Endothelial cell of umbilical vein (primary cell): ENCODE measurements at regions not wholly inside any gene's neighbourhood (a gene's known extent, or its start where the extent isn't known, plus 50 kb on each side); places are given as distances from the start of the nearest gene placed in this dataset.
"Not testable (repeated sequence)": the region's sequence is repeated elsewhere in the genome, so short reads cannot be mapped to it uniquely, and the experiment has no call there.

Experiments used
- BruUV-seq: library from RNA; stranded (reverse); fragments of 400-500 nt; replicated peaks from 2 replicates; lab custom pipeline; 2021; lab: Mats Ljungman, UMichigan
- CTCF ChIA-PET: fragments of 300-600, 350-600 bp; sonication (Branson Sonifier 250); formaldehyde crosslinking; loops from one replicate; lab custom pipeline; 2021; ENCODE audit warnings: antibody characterized with exemption, inconsistent platforms; lab: Charles Lee
- POLR2A ChIA-PET: fragments of 300-600, 350-600 bp; sonication (Branson Sonifier 250); formaldehyde crosslinking; loops from one replicate; lab custom pipeline; 2021; ENCODE audit warnings: antibody characterized with exemption, inconsistent platforms; lab: Charles Lee
- DNase-seq: peaks from one replicate; pipeline ENCODE4 v3.0.0-alpha.2; 2011; ENCODE audit warnings: low read depth, low spot score
- FAIRE-seq: peaks from 2 replicates; lab custom pipeline; 2011; peaks lifted over from hg19 to GRCh38; lab: Jason Lieb, UNC
- H2AFZ ChIP-seq: 2 replicates; pipeline ENCODE4 v1.6.0; 2012; ENCODE audit warnings: low read depth, low read length, control low read depth, inconsistent platforms
- H3K27ac ChIP-seq: 2 replicates; pipeline ENCODE4 v1.5.1; 2011; ENCODE audit warnings: low read depth, mild to moderate bottlenecking, control low read depth, low read length, moderate library complexity; ENCODE audit not compliant: insufficient read depth
- H3K27me3 ChIP-seq, 2 experiments: 2 replicates each; pipeline versions ENCODE4 v1.6.0 to v1.6.1; 2011; ENCODE audit warnings: low read length in 2 of 2, mixed read lengths in 1 of 2; ENCODE audit not compliant: control insufficient read depth in 2 of 2, insufficient read depth in 2 of 2
- H3K36me3 ChIP-seq, 2 experiments: 2 replicates in 1 of 2; 3 replicates in 1 of 2; pipeline ENCODE4 v1.5.1; 2011; ENCODE audit warnings: low read length in 2 of 2, mild to moderate bottlenecking in 1 of 2, moderate library complexity in 1 of 2; ENCODE audit not compliant: control insufficient read depth in 2 of 2, insufficient read depth in 2 of 2; ENCODE audit errors: extremely low read depth in 1 of 2
- H3K4me1 ChIP-seq: 3 replicates; pipeline ENCODE4 v1.5.1; 2011; ENCODE audit warnings: mild to moderate bottlenecking, low read length; ENCODE audit not compliant: control insufficient read depth, insufficient read depth; ENCODE audit errors: extremely low read depth
- H3K4me2 ChIP-seq: 2 replicates; pipeline ENCODE4 v1.6.1; 2011; ENCODE audit warnings: low read length, control low read depth, mixed read lengths; ENCODE audit not compliant: insufficient read depth
- H3K4me3 ChIP-seq, 3 experiments: fragments of 200-600 bp in 1 of 3; sonication (generic), shearing (Covaris generic) in 1 of 3; replicated peaks in 1 of 3; 2 replicates each; pipeline ENCODE4 v1.5.1; 2011 to 2016; ENCODE audit warnings: control low read depth in 3 of 3, low read length in 3 of 3, mild to moderate bottlenecking in 2 of 3, inconsistent platforms in 1 of 3, low read depth in 1 of 3, moderate library complexity in 1 of 3; ENCODE audit not compliant: insufficient read depth in 1 of 3
- H3K79me2 ChIP-seq: 2 replicates; pipeline ENCODE4 v1.6.0; 2012; ENCODE audit warnings: low read length, inconsistent platforms; ENCODE audit not compliant: control insufficient read depth, insufficient read depth
- H3K9ac ChIP-seq: replicated peaks from 2 replicates; pipeline ENCODE3; 2011; ENCODE audit warnings: low read length, control low read depth; ENCODE audit not compliant: insufficient read depth; ENCODE audit errors: extremely low read depth
- H3K9me1 ChIP-seq: replicated peaks from 3 replicates; pipeline ENCODE4 v1.6.0; 2011; ENCODE audit warnings: mild to moderate bottlenecking, low read length; ENCODE audit not compliant: control insufficient read depth, insufficient read depth; ENCODE audit errors: extremely low read depth
- H3K9me3 ChIP-seq: replicated peaks from 2 replicates; pipeline ENCODE4 v1.5.1; 2012; ENCODE audit warnings: low read length, inconsistent platforms; ENCODE audit not compliant: control insufficient read depth, insufficient read depth
- H4K20me1 ChIP-seq: replicated peaks from 2 replicates; pipeline ENCODE3; 2011; ENCODE audit warnings: mild to moderate bottlenecking, low read length; ENCODE audit not compliant: control insufficient read depth, insufficient read depth; ENCODE audit errors: extremely low read depth
- EZH2 ChIP-seq: IDR thresholded peaks from 2 replicates; pipeline ENCODE4 v1.6.1; 2012; ENCODE audit warnings: borderline replicate concordance, low read depth, mild to moderate bottlenecking, moderate library complexity, low read length, inconsistent platforms; ENCODE audit not compliant: severe bottlenecking
- FOS ChIP-seq: IDR thresholded peaks from 2 replicates; pipeline ENCODE4 v1.6.1; 2011; ENCODE audit warnings: mild to moderate bottlenecking, low read length, moderate library complexity, borderline replicate concordance; ENCODE audit not compliant: insufficient read depth
- GATA2 ChIP-seq: IDR thresholded peaks from 2 replicates; pipeline ENCODE4 v1.7.0; 2011; ENCODE audit warnings: low read depth, mild to moderate bottlenecking, moderate library complexity, mixed read lengths, low read length; ENCODE audit not compliant: insufficient read length, insufficient read depth
- JUN ChIP-seq: IDR thresholded peaks from 2 replicates; pipeline ENCODE4 v1.6.1; 2011; ENCODE audit warnings: borderline replicate concordance, low read depth; ENCODE audit not compliant: insufficient read length, insufficient read depth
- MYC ChIP-seq: IDR thresholded peaks from one replicate; pipeline ENCODE4 v1.6.1; 2011; ENCODE audit warnings: mild to moderate bottlenecking, low read depth, low read length
- POLR2A ChIP-seq: IDR thresholded peaks from 2 replicates; pipeline ENCODE4 v1.6.1; 2012; ENCODE audit warnings: low read depth, mild to moderate bottlenecking, control low read depth, low read length
- POLR2AphosphoS5 ChIP-seq: IDR thresholded peaks from 2 replicates; pipeline ENCODE4 v1.6.1; 2012; ENCODE audit warnings: low read depth, mild to moderate bottlenecking, control low read depth, low read length, moderate library complexity; ENCODE audit not compliant: insufficient read depth
- dilution Hi-C: fragments of 300-500 bp; cut with MboI; formaldehyde crosslinking; loops from one replicate; pipeline ENCODE4 v1.15.0; 2019; ENCODE audit warnings: low sequenced_read_pairs; ENCODE audit not compliant: extremely low pct_ligation_motif_present
- intact Hi-C: fragments of 100-400 bp; cut with micrococcal nuclease; formaldehyde crosslinking; loops from one replicate; pipeline ENCODE4 v1.10.0; 2022
- TF ChIP-seq, protein P1 (sequence below), 2 donors: IDR thresholded peaks; 1 replicate in 1 of 2; 2 replicates in 1 of 2; pipeline ENCODE4 v1.5.1; 2011; ENCODE audit warnings: low read length in 2 of 2, mild to moderate bottlenecking in 2 of 2, moderate library complexity in 2 of 2, control low read depth in 1 of 2, inconsistent platforms in 1 of 2, low read depth in 1 of 2; ENCODE audit not compliant: insufficient read depth in 1 of 2; ENCODE audit errors: extremely low read depth in 1 of 2
- TF ChIP-seq, protein P2 (sequence below): IDR thresholded peaks from 2 replicates; pipeline ENCODE4 v1.6.1; 2011; ENCODE audit not compliant: insufficient read depth, insufficient read length

DNA sequence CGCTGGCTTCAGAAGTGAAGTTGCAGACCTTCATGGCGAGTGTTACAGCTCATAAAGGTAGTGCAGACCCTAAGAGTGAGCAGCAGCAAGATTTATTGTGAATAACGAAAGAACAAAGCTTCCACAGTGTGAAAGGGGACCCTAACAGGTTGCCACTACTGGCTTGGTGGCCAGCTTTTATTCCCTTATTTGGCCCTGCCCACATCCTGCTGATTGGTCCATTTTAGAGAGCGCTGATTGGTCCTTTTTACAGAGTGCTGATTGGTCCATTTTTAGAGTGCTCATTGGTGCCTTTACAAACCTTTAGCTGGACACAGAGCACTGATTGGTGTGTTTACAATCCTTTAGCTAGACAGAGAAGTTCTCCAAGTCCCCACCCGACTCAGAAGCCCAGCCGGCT lies 298.0 kb upstream of the DLGAP1 start:
- H3K36me3 ChIP-seq, H3K9ac ChIP-seq, H3K27ac ChIP-seq, dilution Hi-C loops, FAIRE-seq, H3K4me1 ChIP-seq, H3K4me3 ChIP-seq, CTCF ChIA-PET, H4K20me1 ChIP-seq, H3K9me3 ChIP-seq, POLR2A ChIA-PET, H3K79me2 ChIP-seq, intact Hi-C loops, BruUV-seq, H3K4me2 ChIP-seq, H2AFZ ChIP-seq, H3K9me1 ChIP-seq, H3K27me3 ChIP-seq, DNase-seq: not testable (repeated sequence)

DNA sequence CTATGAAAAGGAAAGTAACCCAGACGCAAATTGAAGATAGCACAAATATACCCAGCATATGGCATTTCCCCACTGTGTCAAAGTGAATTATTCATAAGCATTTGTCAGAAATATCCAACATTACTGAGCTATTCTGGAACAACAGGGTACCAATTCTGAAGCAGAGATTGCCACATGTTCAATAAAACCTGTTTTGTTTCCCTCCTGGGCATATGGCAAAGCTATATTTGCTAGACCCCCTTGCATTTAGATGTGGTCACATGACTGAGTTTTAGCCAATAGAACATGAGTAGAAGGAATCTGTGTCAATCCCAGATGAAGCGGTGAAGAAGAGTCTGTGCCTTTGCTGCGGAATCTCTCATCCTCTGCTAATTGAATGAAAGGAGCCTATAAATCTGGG lies 296.4 kb upstream of the DLGAP1 start:
- FAIRE-seq = no peak

More for the DNA sequence above, 296.4 kb upstream of the DLGAP1 start:
- intact Hi-C loops (no loop called here), dilution Hi-C loops (no loop called here)
- no peaks in the 10 kb centered on the region for H3K36me3 ChIP-seq
- no peak overlapping the region for H3K4me3 ChIP-seq
- H3K79me2 ChIP-seq = no peaks in the 10 kb centered on the region
- POLR2A ChIA-PET = no interaction called here
- H2AFZ ChIP-seq = no peak overlapping the region
- H3K27me3 ChIP-seq = no peaks in the 10 kb centered on the region
- H4K20me1 ChIP-seq = no peaks in the 10 kb centered on the region
- no peak overlapping the region for H3K27ac ChIP-seq
- H3K9me1 ChIP-seq = no peaks in the 10 kb centered on the region
- H3K4me1 ChIP-seq = no peaks in the 10 kb centered on the region
- H3K4me2 ChIP-seq = no peak overlapping the region
- no TSS peak for BruUV-seq
- peaks cover 4% of the 10 kb centered on the region for H3K9me3 ChIP-seq
- TF ChIP-seq, protein P1, sequence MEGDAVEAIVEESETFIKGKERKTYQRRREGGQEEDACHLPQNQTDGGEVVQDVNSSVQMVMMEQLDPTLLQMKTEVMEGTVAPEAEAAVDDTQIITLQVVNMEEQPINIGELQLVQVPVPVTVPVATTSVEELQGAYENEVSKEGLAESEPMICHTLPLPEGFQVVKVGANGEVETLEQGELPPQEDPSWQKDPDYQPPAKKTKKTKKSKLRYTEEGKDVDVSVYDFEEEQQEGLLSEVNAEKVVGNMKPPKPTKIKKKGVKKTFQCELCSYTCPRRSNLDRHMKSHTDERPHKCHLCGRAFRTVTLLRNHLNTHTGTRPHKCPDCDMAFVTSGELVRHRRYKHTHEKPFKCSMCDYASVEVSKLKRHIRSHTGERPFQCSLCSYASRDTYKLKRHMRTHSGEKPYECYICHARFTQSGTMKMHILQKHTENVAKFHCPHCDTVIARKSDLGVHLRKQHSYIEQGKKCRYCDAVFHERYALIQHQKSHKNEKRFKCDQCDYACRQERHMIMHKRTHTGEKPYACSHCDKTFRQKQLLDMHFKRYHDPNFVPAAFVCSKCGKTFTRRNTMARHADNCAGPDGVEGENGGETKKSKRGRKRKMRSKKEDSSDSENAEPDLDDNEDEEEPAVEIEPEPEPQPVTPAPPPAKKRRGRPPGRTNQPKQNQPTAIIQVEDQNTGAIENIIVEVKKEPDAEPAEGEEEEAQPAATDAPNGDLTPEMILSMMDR (IDR thresholded peaks at IDR 0.05; ENCODE audit: extremely low read depth in 1 of 2, insufficient read depth in 1 of 2, low read depth in 1 of 2, low read length in 2 of 2) = no peak
- TF ChIP-seq MYC = no peak
- no peak for TF ChIP-seq POLR2AphosphoS5
- TF ChIP-seq GATA2 = no peak
- TF ChIP-seq JUN = no peak
- no peak for TF ChIP-seq EZH2
- TF ChIP-seq, protein P2, sequence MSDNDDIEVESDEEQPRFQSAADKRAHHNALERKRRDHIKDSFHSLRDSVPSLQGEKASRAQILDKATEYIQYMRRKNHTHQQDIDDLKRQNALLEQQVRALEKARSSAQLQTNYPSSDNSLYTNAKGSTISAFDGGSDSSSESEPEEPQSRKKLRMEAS = no peak
- no peak for TF ChIP-seq FOS
- TF ChIP-seq POLR2A = no peak
- CTCF ChIA-PET = no interaction called here
- DNase-seq = no peak
- H3K9ac ChIP-seq = no peak overlapping the region
